HG03575 (cell line): ENCODE measurements at regions not wholly inside any gene's neighbourhood (a gene's known extent, or its start where the extent isn't known, plus 50 kb on each side); places are given as distances from the start of the nearest gene placed in this dataset.

Experiments
- ATAC-seq: cut with Tn5 transposase; IDR thresholded peaks from one replicate; pipeline ENCODE4 v1.9.1; 2021; ENCODE audit not compliant: unreplicated experiment, insufficient number of reproducible peaks, low FRiP score; ENCODE audit errors: extremely low read depth

DNA sequence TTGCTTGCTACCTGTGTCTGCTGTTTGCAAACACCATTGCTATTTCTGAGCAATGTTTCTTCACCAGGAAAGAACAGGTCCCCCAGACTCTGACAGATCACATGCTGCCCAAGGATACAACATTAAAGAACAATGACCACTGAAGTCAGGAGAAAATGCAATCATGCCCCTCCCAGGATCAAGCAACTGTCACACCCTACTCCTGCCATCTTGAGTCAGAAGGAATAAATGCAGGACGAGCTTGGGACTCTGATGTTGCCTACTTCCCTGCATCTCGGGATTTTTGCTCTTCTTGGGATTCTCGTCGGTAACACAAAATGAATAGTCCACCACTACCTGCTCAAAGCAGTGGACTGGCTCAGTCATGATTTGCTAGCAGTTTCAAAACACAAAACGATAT, 490.6 kb downstream of the COG6 start:
- no peak for ATAC-seq

DNA sequence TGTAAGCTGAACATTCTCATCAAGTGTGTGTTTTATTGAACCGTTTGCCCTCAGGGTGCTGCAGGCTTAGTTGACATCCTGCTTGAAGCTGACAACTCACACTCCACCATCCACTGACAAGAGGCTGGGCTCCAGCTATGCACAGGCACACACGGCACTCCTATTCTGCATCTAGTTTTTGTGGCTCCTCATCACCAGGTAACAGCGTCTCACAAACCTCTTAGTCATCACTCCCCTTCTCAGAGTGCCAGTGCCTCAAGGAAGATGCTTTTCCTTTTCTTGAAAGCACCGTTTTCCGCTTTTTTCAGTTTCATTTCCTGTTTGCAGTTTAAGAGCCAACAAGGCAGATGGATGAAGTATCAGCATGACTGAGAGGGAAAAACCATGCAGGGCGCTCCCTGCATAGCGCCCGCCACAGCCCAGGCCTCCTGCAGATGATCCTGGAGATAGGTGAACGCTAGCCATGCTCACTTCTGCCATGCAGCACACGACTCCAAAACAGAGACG, 491.2 kb downstream of the COG6 start:
- no peak for ATAC-seq

DNA sequence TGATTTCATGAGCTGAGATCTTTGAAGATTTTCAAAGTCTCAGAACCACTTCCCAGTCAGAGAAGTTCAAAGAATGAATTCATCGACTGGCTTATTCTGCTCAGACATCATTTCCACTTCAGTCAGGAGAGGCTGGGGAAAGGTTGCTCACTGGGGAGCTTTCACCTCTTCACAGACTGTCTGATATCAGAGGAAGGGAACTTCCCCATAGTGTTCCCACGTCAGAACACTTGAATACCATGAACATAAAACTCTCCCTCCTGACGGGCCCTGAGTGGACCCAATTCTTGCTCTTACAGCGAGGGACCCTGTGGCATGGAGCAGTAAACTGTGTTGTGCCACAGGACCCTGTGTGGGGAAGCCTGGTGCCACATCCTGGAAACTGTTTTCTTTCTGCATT, 492.6 kb downstream of the COG6 start:
- no peak for ATAC-seq

DNA sequence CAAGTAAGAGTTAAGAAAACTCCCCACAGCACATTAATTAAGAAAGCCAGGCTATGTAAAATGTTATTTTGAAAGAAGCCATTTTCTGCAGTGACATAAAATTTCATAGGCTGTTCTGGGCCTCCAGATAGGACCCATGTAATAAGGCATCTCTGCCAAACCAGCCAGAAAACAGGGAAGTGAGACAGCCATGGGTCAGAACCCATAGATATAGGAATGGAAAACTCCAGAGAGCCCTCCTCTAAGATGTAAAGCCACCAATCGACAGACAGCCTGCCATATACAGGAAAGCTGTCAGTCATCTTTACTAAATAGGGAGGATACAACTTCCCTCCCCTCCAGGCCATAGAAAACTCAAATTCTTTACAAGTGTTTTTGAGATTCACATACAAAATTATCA, 493.3 kb downstream of the COG6 start:
- ATAC-seq, result no peak

DNA sequence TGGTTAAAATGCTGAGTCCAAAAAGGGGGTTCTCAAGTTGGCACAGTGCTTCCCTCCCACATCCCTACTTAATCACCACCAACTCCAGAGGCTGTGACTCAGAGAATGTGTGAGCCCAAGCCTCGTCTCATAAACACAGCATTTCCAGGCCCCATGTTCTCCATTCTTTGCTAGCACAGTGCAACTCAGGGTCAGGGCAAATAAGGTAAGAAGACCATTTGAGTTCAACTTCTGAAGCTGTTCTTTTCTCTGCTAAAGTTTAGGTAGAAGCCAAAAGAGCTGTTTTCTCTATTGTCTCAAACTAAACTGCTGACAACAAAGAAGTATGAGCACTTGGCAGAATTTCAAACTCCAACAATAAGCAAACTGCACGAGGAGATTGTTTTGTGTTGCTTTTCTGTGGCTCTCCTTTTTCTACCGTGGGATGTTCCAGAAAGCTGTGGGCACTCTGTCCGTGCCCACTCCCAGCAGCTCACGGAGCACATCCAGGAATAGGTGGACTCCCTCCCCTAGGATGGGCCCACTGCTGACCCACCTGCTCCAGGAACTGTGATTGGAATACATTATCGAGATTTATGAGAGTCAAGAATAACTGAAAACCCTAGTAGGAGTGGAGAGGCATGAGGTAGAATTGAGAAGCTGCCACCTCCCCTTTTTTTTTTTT, 494.3 kb downstream of the COG6 start:
- ATAC-seq, result no peak

DNA sequence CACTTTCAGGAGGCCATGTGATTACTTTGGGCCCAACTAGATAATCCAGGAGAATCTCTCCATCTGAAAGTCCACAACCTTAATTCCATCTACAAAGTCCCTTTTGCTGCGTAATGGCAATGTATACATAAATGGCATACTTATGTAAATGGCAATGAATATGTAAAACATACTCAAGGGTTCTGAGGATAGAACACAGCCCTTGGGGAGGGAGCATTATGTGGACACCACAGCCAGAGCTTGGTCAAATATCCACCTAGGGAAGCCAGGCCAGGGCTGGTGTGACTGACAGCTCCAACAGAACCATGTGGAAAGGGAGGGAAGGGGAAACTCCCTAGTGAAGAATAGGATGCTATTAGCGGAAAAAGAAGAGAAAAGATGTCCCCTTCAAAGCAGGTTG, 496.2 kb downstream of the COG6 start:
- ATAC-seq, result no peak

DNA sequence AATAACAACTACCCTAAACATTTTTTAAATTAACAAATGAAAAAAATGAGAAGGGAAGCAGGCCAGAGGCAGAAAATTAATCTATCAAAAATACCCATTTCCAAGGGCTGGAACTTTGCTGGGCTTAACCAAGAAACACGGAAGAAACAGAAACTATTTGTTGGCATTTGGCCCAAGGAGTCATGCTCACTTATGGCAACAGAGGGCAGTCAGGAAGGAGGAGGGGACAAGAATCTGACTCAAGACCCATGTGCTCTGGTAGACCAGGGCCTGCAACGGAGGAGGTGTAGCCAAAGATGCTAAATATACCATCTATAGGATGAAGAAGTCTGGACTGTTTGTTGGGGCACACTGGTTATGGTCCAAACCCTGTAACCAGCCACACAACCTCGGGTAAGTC, 496.7 kb downstream of the COG6 start:
- ATAC-seq, result no peak

DNA sequence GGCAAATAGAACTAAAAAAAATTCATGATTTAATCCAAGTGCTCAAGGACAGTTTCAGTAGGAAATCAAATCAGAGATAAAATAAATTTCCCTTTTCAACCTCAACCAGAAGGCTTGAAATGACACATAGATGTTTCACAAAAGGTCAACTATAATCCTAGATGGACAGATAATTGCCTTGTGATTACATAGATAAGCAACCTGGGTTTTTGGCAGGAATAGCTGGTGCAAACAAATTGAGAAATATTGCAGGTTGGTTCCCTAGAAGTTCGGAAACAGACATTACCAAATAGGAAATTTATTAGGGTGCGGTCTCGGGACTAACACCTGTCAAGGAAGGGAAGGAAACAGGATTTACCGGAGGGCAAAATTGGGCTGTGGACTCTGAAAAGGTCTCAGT, 497.5 kb downstream of the COG6 start:
- ATAC-seq, result no peak

DNA sequence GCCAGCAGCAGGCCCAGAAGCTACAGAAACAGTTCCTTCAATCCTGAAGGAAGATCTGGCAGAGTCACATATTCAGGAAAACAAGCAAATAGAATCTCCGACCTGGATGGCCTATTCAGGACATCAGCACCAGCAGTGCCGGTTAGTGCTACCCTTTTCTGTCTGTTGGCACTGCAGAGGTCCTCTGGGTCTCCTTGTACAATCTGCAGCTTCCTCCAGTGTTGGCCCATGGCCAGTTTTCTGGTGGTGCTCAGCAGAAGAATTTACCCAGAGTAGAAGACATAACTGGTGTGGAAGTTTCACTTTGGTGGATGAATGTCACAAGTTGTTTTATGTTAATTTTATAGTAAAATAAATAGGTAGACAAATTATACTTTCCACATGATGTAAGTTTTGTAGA, 498.1 kb downstream of the COG6 start:
- ATAC-seq, result no peak

DNA sequence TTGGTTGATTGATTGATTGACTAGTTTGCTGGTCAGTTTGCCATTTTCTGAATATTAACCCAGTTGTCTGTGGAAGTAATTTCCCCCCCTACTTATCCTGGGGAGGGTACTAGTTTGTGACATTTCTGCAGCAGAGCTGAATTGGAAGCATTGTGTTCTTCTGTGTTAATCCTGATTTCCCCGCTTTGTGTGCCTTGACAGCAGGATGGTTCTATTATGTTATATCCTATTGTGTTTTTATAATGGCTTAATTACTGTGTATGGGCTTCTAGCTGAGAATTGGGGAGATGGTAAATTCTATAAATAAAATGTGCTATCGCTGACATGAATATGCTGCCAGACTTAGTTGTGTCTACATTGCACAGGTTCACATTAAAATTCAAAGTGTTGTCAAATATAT, 499.7 kb downstream of the COG6 start:
- ATAC-seq, result no peak

DNA sequence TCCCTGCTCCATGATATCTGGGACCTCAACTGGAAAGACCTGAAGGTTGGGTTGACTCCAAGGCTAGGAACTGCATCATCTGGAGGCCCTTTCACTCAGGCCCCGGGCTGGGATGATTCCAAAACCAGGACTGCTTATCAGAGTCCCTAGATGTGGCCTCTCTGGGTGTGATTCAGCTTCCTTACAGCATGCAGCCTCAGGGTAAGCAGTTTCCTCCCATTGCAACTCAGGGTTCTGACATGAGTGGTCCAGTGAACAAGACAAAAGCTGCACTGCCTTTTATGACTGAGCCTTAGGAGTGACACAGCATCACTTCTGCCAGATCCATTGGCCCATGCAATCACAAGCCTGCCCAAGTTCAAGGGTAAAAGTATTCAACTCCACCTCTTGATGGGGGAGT, 502.8 kb downstream of the COG6 start:
- no peak for ATAC-seq

DNA sequence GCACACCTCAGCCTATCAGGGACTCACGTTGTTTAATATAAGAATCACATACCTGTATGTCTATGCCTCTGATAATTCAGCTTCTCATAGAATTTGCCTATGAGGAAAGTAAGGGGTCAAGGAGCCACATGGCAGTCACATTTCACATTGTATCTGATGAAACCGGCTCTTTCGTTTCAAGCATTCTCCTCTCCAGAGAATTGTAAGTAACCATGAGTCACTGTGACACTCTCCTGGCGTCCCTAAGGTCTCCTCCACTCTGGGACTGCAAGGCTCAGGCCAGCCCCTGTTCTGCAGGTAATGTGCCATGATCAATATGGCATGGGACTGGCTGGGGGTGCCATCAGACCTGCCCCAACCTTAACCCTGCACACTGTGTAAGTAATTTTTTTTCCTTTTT, 503.3 kb downstream of the COG6 start:
- no peak for ATAC-seq

DNA sequence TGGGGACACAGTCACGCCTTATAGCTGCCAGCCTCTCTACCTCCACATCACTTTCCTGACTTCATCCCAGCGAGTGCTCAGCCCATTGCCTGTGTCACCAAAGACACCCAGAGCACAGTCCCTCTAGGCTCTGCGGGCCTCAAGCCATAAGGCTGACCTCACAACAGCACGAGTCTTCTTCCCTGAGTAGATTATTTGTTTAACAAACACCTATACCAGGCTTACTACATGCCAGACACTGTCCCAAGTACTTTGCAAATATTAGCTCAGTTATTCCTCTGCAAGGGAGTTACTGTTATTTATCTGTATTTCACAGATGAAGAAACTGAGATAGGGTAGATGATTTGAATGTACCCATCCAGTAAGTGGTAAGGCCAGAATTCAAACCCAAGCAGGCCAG, 504.3 kb downstream of the COG6 start:
- no peak for ATAC-seq

DNA sequence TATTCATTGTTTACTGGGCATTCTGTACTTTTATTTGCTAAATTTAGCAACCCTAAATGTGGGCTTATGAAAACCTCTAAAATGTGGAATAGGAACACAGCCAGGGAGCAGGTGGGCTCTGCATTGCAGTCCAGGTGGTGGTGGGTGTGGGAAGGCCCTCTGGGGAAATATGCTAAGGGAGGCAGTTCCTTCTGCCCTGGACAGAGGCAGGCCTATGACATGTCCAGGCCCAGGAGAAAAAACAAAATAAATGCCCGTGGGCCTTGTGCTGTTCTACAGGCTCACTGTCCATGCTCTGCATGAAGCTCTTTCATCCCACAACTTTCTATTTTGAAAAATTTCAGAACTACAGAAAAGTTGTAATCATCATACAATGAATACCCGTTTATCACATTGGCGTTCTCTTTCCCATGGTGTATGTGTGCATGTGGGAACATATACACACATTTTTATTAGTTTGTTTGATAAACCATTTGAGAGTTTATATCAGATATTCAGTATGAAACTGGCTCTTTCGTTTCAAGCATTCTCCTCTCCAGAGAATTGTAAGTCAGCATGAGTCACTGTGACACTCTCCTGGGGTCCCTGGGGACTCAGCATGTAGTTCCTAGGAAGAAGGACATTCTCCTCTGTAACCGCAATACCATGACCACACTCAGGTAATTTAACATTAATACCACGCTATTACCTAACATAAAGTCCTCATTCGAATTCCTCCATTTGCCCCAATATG, 505.3 kb downstream of the COG6 start:
- ATAC-seq, result no peak

DNA sequence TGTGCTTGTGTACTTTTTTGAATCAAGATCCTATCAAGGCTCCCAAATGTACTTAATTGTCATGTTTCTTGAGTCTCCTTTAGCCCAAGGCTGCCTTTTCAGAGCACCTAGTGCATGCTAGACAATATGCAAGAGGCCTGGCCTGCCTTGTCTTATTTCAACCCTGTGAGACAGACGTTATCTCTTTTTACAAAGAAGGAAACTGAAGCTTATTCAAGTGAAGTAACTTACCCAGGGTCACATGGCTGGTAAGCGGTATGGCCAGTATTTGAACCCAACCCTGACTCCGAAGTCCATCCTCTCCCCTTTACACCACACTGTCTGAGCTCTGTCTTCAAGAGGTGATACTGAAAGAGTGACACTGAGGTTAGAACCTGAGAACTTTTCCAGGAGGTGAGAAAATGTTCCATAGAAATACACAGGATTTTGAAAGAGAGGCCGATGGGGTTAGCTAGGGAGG, 505.1 kb downstream of the FOXO1 start:
- ATAC-seq, result no peak

DNA sequence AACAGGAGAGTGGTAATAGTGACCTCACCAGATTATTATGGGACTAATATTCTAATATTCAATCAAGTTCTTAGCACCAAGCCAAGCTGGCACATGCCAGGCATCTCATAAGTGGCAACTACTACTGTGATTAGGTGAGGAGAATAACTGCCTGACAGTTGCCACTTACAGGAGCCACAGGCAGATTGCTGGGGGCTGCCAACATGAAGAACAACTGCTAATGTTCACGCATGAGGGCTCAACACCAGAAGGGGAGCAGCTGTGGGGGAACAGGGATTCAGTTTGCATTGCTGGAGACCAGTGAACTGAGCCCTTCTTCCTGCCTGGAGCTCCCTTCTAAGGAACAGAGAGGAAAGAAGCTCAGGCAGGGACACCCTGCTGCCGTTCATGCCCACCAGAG, 504.5 kb downstream of the FOXO1 start:
- ATAC-seq, result no peak

DNA sequence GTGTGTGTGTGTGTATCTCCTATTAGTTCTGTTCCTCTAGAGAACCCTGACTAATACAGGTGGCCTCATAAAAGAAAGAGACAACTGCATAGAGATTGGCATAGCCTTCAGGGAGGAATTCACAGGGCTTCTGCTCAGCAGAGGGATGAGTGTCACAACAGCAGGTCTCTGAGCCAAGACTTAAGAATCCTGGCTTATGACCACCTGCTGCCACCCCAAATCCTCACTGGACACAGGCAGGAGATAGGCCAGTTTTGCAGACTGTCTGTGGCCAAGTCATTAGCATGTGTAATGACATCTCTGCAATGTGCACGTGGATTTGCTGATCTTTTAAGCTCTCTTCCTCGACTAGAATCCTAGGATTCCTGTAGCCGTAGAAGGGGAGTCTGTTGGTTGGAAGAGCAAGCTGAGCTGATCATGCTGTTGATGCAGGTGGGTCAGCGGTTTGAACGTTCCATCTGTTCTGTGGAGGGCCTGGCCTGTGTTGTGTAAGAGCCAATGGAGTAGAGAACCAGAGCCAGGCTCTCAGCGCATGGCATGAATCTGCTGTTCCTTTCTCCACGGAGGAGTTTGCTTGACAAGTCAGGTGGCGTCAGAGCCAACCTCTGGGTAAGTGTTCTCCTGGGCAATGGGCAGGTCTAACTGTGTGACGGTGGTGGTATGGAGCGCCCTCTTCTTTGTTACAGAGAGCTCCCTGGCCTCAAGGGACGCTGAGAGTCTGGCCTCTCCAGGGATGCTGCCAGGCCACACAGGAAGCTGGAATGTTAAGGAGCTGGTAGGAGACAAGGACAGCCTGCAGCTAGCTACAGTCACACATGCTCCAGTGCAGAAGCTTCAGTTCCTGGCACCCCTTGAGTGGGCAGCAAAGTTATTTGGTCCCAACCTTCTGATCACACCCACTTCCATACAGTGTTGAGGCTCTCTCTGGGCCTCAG, 503.1 kb downstream of the FOXO1 start:
- ATAC-seq, result no peak

DNA sequence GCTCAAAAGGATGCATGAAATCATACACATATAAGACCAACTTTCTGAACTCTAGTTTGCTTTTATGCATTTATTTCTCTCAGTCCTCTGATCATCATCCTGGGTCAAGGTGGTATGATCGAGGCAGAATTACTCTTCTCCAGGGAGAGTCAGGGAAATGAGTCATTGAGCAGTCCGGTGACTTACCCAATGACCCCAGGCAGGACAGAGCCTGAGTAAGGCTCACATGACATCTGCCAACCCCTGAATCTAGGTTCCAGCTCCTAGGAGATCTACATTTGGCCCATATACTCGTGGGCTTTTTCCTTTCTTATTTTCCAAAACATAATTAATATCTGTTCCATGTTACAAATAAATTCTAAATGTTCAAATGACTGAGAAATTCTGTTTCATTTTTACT, 502.3 kb downstream of the FOXO1 start:
- ATAC-seq, result no peak

DNA sequence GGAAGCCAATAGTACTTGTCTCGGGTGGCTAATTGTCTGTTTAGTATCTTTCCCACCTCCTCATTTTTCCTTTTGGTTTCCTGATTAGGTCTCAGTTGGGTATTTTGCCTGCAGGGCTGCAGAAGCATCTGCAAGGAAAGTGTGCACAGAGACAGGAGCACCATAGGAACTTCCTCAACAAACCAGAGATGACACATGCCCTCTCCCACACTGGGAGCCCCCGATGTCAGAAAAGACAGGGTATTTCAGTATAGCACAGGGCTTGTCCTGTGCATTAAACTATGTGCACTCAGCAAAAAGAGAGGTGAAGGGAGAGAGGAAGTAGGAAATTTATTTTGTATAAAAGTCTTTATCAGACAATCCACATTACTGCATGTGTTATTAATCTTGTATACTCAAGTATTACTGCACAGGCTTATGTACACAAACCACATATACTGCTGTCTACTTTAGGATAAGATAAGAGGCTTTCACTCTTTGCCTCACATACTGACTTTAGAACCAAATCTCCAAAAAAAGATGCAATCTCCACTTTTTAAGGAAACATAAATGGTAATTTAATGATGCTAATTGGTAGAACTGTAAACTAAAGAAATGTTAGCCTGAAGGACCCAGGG, 501.0 kb downstream of the FOXO1 start:
- ATAC-seq, result no peak
